Astrocyte (in vitro differentiated cells and primary cell): ENCODE measurements at regions not wholly inside any gene's neighbourhood (a gene's known extent, or its start where the extent isn't known, plus 50 kb on each side); places are given as distances from the start of the nearest gene placed in this dataset.

ENCODE experiments used
- DNase-seq: peaks from one replicate; pipeline ENCODE4 v3.0.0-alpha.2; 2010; ENCODE audit warnings: low read depth
- FAIRE-seq: peaks from 2 replicates; lab custom pipeline; 2011; peaks lifted over from hg19 to GRCh38; lab: Jason Lieb, UNC
- H2AFZ ChIP-seq: 2 replicates; pipeline ENCODE4 v1.6.0; 2012; ENCODE audit warnings: low read depth, low read length, inconsistent platforms
- H3K27ac ChIP-seq: 2 replicates; pipeline ENCODE4 v1.5.1; 2011; ENCODE audit warnings: low read depth, low read length, inconsistent platforms
- H3K27me3 ChIP-seq: 2 replicates; pipeline ENCODE4 v1.6.0; 2011; ENCODE audit warnings: low read length, inconsistent platforms; ENCODE audit not compliant: insufficient read depth
- H3K36me3 ChIP-seq: 2 replicates; pipeline ENCODE4 v1.5.1; 2011; ENCODE audit warnings: low read length, inconsistent platforms; ENCODE audit not compliant: insufficient read depth
- H3K4me1 ChIP-seq: 2 replicates; pipeline ENCODE4 v1.5.1; 2011; ENCODE audit warnings: low read length, inconsistent platforms; ENCODE audit not compliant: insufficient read depth
- H3K4me2 ChIP-seq: 2 replicates; pipeline ENCODE4 v1.6.0; 2012; ENCODE audit warnings: low read length, inconsistent platforms
- H3K4me3 ChIP-seq: 2 replicates; pipeline ENCODE4 v1.5.1; 2011; ENCODE audit warnings: low read depth, mild to moderate bottlenecking, low read length, inconsistent platforms; ENCODE audit not compliant: insufficient read depth
- H3K79me2 ChIP-seq: 2 replicates; pipeline ENCODE4 v1.6.0; 2012; ENCODE audit warnings: mild to moderate bottlenecking, low read length, inconsistent platforms; ENCODE audit not compliant: insufficient read depth
- H3K9ac ChIP-seq: 2 replicates; pipeline ENCODE4 v1.6.0; 2012; ENCODE audit warnings: mild to moderate bottlenecking, low read length, inconsistent platforms
- H3K9me3 ChIP-seq: 2 replicates; pipeline ENCODE4 v1.5.1; 2012; ENCODE audit warnings: low read depth, mild to moderate bottlenecking, low read length, inconsistent platforms; ENCODE audit not compliant: insufficient read depth
- H4K20me1 ChIP-seq: 2 replicates; pipeline ENCODE4 v1.6.0; 2012; ENCODE audit warnings: low read length, inconsistent platforms; ENCODE audit not compliant: insufficient read depth
- H3K27ac Mint-ChIP-seq: one replicate; pipeline ENCODE4 v1.8.0; 2021; ENCODE audit warnings: mild to moderate bottlenecking, mixed read lengths; ENCODE audit not compliant: unreplicated experiment
- H3K27me3 Mint-ChIP-seq: one replicate; pipeline ENCODE4 v1.8.0; 2021; ENCODE audit warnings: low read depth, mixed read lengths; ENCODE audit not compliant: unreplicated experiment
- H3K36me3 Mint-ChIP-seq: one replicate; pipeline ENCODE4 v1.8.0; 2021; ENCODE audit warnings: low read depth, mixed read lengths; ENCODE audit not compliant: unreplicated experiment
- H3K4me1 Mint-ChIP-seq: one replicate; pipeline ENCODE4 v1.8.0; 2021; ENCODE audit warnings: low read depth, mixed read lengths; ENCODE audit not compliant: unreplicated experiment
- H3K4me3 Mint-ChIP-seq: one replicate; pipeline ENCODE4 v1.8.0; 2021; ENCODE audit warnings: mild to moderate bottlenecking, moderate library complexity, mixed read lengths; ENCODE audit not compliant: unreplicated experiment
- H3K9me3 Mint-ChIP-seq: one replicate; pipeline ENCODE4 v1.8.0; 2021; ENCODE audit warnings: mild to moderate bottlenecking, mixed read lengths; ENCODE audit not compliant: unreplicated experiment
- CTCF ChIP-seq: IDR thresholded peaks from 2 replicates; pipeline ENCODE4 v1.5.1; 2011; ENCODE audit warnings: low read depth, mild to moderate bottlenecking, inconsistent platforms, low read length, moderate library complexity; ENCODE audit not compliant: insufficient read depth
- EZH2 ChIP-seq: IDR thresholded peaks from 2 replicates; pipeline ENCODE4 v1.6.1; 2012; ENCODE audit warnings: mild to moderate bottlenecking, low read length, inconsistent platforms; ENCODE audit not compliant: insufficient read depth

GRCh38 chr14:104341532-104342434, 203.4 kb downstream of the KIF26A start:
- H3K4me3 Mint-ChIP-seq: peak overlapping the region; percentile 70
- Histone ChIP-seq H3K79me2 (no peaks in the 10 kb centered on the region), H2AFZ (no peak overlapping the region), H3K9me3 (no peaks in the 10 kb centered on the region), H3K4me2 (no peak overlapping the region), H3K27ac (no peak overlapping the region), H3K4me1 (no peaks in the 10 kb centered on the region), H4K20me1 (no peaks in the 10 kb centered on the region), H3K9ac (no peak overlapping the region), H3K27me3 (no peaks in the 10 kb centered on the region), H3K36me3 (no peaks in the 10 kb centered on the region), H3K4me3 (no peak overlapping the region)
- FAIRE-seq (no peak), DNase-seq (no peak)
- H3K36me3 Mint-ChIP-seq: no peaks in the 10 kb centered on the region
- no peak overlapping the region for H3K27ac Mint-ChIP-seq
- no peak for TF ChIP-seq EZH2
- no peak for TF ChIP-seq CTCF
- H3K4me1 Mint-ChIP-seq: no peaks in the 10 kb centered on the region
- H3K9me3 Mint-ChIP-seq: peaks cover 5% of the 10 kb centered on the region
- peaks cover 44% of the 10 kb centered on the region for H3K27me3 Mint-ChIP-seq

GRCh38 chr14:104342435-104343293, 204.3 kb downstream of the KIF26A start:
- H3K27ac ChIP-seq: no peak overlapping the region
- H3K36me3 ChIP-seq: no peaks in the 10 kb centered on the region
- Mint-ChIP-seq H3K36me3 (no peaks in the 10 kb centered on the region), H3K27me3 (peaks cover 44% of the 10 kb centered on the region), H3K4me1 (no peaks in the 10 kb centered on the region), H3K4me3 (no peak overlapping the region), H3K9me3 (peaks cover 5% of the 10 kb centered on the region), H3K27ac (no peak overlapping the region)
- no peaks in the 10 kb centered on the region for H3K4me1 ChIP-seq
- no peak overlapping the region for H3K4me2 ChIP-seq
- H3K4me3 ChIP-seq: no peak overlapping the region
- H3K79me2 ChIP-seq: no peaks in the 10 kb centered on the region
- FAIRE-seq (no peak), DNase-seq (no peak)
- H3K27me3 ChIP-seq: no peaks in the 10 kb centered on the region
- TF ChIP-seq EZH2 (no peak), CTCF (no peak)
- H4K20me1 ChIP-seq: no peaks in the 10 kb centered on the region
- no peak overlapping the region for H3K9ac ChIP-seq
- no peaks in the 10 kb centered on the region for H3K9me3 ChIP-seq
- no peak overlapping the region for H2AFZ ChIP-seq
